ENCODE measurements at regions not wholly inside any gene's neighbourhood (a gene's known extent, or its start where the extent isn't known, plus 50 kb on each side); places are given as distances from the start of the nearest gene placed in this dataset.

- TF ChIP-seq TAF1 (conservative IDR thresholded peaks at IDR 0.05), result no peak
- TF ChIP-seq, protein P1, sequence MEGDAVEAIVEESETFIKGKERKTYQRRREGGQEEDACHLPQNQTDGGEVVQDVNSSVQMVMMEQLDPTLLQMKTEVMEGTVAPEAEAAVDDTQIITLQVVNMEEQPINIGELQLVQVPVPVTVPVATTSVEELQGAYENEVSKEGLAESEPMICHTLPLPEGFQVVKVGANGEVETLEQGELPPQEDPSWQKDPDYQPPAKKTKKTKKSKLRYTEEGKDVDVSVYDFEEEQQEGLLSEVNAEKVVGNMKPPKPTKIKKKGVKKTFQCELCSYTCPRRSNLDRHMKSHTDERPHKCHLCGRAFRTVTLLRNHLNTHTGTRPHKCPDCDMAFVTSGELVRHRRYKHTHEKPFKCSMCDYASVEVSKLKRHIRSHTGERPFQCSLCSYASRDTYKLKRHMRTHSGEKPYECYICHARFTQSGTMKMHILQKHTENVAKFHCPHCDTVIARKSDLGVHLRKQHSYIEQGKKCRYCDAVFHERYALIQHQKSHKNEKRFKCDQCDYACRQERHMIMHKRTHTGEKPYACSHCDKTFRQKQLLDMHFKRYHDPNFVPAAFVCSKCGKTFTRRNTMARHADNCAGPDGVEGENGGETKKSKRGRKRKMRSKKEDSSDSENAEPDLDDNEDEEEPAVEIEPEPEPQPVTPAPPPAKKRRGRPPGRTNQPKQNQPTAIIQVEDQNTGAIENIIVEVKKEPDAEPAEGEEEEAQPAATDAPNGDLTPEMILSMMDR (IDR thresholded peaks at IDR 0.05; ENCODE audit: low read depth, low read length, missing input control), result no peak
- TF ChIP-seq, protein P2, sequence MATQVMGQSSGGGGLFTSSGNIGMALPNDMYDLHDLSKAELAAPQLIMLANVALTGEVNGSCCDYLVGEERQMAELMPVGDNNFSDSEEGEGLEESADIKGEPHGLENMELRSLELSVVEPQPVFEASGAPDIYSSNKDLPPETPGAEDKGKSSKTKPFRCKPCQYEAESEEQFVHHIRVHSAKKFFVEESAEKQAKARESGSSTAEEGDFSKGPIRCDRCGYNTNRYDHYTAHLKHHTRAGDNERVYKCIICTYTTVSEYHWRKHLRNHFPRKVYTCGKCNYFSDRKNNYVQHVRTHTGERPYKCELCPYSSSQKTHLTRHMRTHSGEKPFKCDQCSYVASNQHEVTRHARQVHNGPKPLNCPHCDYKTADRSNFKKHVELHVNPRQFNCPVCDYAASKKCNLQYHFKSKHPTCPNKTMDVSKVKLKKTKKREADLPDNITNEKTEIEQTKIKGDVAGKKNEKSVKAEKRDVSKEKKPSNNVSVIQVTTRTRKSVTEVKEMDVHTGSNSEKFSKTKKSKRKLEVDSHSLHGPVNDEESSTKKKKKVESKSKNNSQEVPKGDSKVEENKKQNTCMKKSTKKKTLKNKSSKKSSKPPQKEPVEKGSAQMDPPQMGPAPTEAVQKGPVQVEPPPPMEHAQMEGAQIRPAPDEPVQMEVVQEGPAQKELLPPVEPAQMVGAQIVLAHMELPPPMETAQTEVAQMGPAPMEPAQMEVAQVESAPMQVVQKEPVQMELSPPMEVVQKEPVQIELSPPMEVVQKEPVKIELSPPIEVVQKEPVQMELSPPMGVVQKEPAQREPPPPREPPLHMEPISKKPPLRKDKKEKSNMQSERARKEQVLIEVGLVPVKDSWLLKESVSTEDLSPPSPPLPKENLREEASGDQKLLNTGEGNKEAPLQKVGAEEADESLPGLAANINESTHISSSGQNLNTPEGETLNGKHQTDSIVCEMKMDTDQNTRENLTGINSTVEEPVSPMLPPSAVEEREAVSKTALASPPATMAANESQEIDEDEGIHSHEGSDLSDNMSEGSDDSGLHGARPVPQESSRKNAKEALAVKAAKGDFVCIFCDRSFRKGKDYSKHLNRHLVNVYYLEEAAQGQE (IDR thresholded peaks at IDR 0.05), result no peak
- no peak for TF ChIP-seq HNF4G (IDR thresholded peaks at IDR 0.05)
- no peak for TF ChIP-seq RXRA (IDR thresholded peaks at IDR 0.05)
- TF ChIP-seq GABPA (IDR thresholded peaks at IDR 0.05 in 1 of 2, conservative IDR thresholded peaks at IDR 0.05 in 1 of 2), result no peak
- TF ChIP-seq YY1 (IDR thresholded peaks at IDR 0.05), result no peak
- TF ChIP-seq FOXA1 (IDR thresholded peaks at IDR 0.05), result no peak
- no peak for TF ChIP-seq JUND (IDR thresholded peaks at IDR 0.05)
- no peak for TF ChIP-seq HNF4A (conservative IDR thresholded peaks at IDR 0.05)
- no peak for TF ChIP-seq SP1 (IDR thresholded peaks at IDR 0.05)
Observed at GRCh38 chr11:79925570-79925969, 484.7 kb upstream of the TENM4 start.

Data from liver (tissue), 3 donors.